Stomach (tissue), 4 donors: ENCODE measurements at regions not wholly inside any gene's neighbourhood (a gene's known extent, or its start where the extent isn't known, plus 50 kb on each side); places are given as distances from the start of the nearest gene placed in this dataset.

Source experiments
- POLR2A ChIP-seq, 4 donors: fragments of 450-650 bp; IDR thresholded peaks; one replicate each; pipeline ENCODE4 v1.6.1; 2016; ENCODE audit warnings: antibody characterized with exemption in 4 of 4, control low read depth in 2 of 4, mild to moderate bottlenecking in 1 of 4, moderate library complexity in 1 of 4
- TF ChIP-seq, protein P1 (sequence below), 7 experiments: fragments of 450-650 bp in 4 of 7; fragments of 200-600 bp in 3 of 7; sonication (generic) in 3 of 7; IDR thresholded peaks; one replicate each; pipeline ENCODE4 v1.5.1; 2016 to 2019; ENCODE audit warnings: antibody characterized with exemption in 7 of 7, control low read depth in 2 of 7, mild to moderate bottlenecking in 1 of 7

DNA sequence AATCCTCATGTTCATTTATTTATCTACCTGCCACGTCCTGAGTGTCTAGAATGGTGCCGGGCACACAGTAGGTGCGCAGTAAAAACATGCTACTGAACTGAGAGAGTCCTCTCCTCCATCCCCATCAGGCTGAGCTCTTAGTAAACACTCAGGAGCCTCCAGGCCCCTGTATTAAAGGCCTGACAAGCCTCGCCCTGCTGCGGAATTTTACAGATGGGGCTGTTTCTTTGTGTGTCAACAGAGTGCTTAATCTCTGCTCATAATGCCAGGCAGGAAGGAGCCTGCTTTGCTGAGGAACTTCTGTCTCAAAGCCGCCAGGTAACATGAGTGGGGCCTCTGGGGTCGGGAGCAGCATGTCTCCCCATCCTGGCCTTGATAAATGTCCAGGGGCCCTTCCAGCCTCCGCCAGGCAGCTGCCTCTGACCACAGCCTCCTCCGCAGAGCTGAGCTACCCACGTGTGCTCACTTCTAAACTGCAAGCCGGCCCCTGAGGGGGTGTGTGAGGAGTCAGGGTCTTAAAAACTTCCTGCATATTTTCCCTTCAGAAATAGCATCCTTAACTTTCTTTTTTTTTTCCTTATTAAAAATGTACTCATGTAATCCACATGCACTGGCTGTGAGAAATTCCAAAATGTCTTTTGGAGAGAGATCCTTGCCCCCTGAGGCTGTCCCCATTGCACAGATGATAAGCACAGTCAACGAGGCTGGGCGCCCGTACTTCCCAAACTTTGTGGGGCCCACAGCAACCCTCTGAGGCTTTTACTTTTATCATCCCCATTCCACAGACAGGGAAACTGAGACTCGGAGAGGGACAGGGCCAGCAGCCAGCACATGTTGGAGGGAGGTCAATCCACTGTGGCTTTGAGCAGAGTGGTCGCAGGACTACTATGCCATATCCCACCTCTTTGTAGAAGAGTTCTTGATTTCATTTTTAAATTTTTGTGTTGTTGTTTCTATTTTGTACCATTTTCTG is 116.0 kb upstream of the NCOR2 start:
- TF ChIP-seq POLR2A (IDR thresholded peaks at IDR 0.05): no peak
- TF ChIP-seq, protein P1, sequence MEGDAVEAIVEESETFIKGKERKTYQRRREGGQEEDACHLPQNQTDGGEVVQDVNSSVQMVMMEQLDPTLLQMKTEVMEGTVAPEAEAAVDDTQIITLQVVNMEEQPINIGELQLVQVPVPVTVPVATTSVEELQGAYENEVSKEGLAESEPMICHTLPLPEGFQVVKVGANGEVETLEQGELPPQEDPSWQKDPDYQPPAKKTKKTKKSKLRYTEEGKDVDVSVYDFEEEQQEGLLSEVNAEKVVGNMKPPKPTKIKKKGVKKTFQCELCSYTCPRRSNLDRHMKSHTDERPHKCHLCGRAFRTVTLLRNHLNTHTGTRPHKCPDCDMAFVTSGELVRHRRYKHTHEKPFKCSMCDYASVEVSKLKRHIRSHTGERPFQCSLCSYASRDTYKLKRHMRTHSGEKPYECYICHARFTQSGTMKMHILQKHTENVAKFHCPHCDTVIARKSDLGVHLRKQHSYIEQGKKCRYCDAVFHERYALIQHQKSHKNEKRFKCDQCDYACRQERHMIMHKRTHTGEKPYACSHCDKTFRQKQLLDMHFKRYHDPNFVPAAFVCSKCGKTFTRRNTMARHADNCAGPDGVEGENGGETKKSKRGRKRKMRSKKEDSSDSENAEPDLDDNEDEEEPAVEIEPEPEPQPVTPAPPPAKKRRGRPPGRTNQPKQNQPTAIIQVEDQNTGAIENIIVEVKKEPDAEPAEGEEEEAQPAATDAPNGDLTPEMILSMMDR (IDR thresholded peaks at IDR 0.05): no peak
